Stomach (tissue), 8 donors: ENCODE measurements at regions not wholly inside any gene's neighbourhood (a gene's known extent, or its start where the extent isn't known, plus 50 kb on each side); places are given as distances from the start of the nearest gene placed in this dataset.
"Not testable (repeated sequence)": the region's sequence is repeated elsewhere in the genome, so short reads cannot be mapped to it uniquely, and the experiment has no call there.

ENCODE experiments used
- DNase-seq, 2 donors: peaks; one replicate each; pipeline versions ENCODE4 v3.0.0 to v3.0.0-alpha.2; 2013 to 2019
- H3K27ac ChIP-seq, 5 donors: fragments of 200-600 bp in 4 of 5; sonication (generic) in 4 of 5; one replicate each; pipeline ENCODE4 v1.5.1; 2013 to 2019; ENCODE audit warnings: mild to moderate bottlenecking in 1 of 5, moderate library complexity in 1 of 5
- H3K27me3 ChIP-seq, 3 donors: fragments of 200-600 bp; sonication (generic); one replicate each; pipeline ENCODE4 v1.5.1; 2017 to 2019; ENCODE audit warnings: mixed run types in 1 of 3
- H3K36me3 ChIP-seq, 4 donors: fragments of 200-600 bp; sonication (generic); 1 replicate in 3 of 4; 2 replicates in 1 of 4; pipeline ENCODE4 v1.5.1; 2016 to 2019
- H3K4me1 ChIP-seq, 4 donors: fragments of 200-600 bp; sonication (generic); one replicate each; pipeline ENCODE4 v1.5.1; 2016 to 2019
- H3K4me3 ChIP-seq, 4 donors: fragments of 200-600 bp; sonication (generic) in 3 of 4; one replicate each; pipeline ENCODE4 v1.5.1; 2016 to 2019; ENCODE audit warnings: mild to moderate bottlenecking in 1 of 4
- H3K9me3 ChIP-seq, 4 donors: fragments of 200-600 bp; sonication (generic); one replicate each; pipeline ENCODE4 v1.5.1; 2016 to 2019
- CTCF ChIP-seq, 7 experiments: fragments of 450-650 bp in 4 of 7; fragments of 200-600 bp in 3 of 7; sonication (generic) in 3 of 7; IDR thresholded peaks; one replicate each; pipeline ENCODE4 v1.5.1; 2016 to 2019; ENCODE audit warnings: antibody characterized with exemption in 7 of 7, control low read depth in 2 of 7, mild to moderate bottlenecking in 1 of 7
- EP300 ChIP-seq: sonication (generic); formaldehyde crosslinking; IDR thresholded peaks from one replicate; pipeline ENCODE4 v1.6.1; 2017; ENCODE audit warnings: antibody characterized with exemption
- POLR2A ChIP-seq, 4 donors: fragments of 450-650 bp; IDR thresholded peaks; one replicate each; pipeline ENCODE4 v1.6.1; 2016; ENCODE audit warnings: antibody characterized with exemption in 4 of 4, control low read depth in 2 of 4, mild to moderate bottlenecking in 1 of 4, moderate library complexity in 1 of 4
- POLR2AphosphoS5 ChIP-seq, 3 donors: sonication (generic); formaldehyde crosslinking; IDR thresholded peaks; one replicate each; pipeline ENCODE4 v1.6.1; 2016; ENCODE audit warnings: antibody characterized with exemption in 3 of 3
- WGBS, 5 donors: extraction: QIAGEN DNeasy Blood & Tissue Kit in 3 of 5; methylation state at CpG; one replicate each; pipeline versions ENCODE4 v1.1.5 to v1.1.7; 2013 to 2018; 5-methylcytosine and 5-hydroxymethylcytosine counted together
- intact Hi-C: fragments of 100-400 bp; cut with DNase I; formaldehyde crosslinking; loops from one replicate; pipeline ENCODE4 v1.15.1; 2023; ENCODE audit warnings: low total_unique reads
- donor health status: healthy with polysubstance abuse.
- donor health status: Bipolar disorder and iron deficiency.
- donor health status: healthy.

DNA sequence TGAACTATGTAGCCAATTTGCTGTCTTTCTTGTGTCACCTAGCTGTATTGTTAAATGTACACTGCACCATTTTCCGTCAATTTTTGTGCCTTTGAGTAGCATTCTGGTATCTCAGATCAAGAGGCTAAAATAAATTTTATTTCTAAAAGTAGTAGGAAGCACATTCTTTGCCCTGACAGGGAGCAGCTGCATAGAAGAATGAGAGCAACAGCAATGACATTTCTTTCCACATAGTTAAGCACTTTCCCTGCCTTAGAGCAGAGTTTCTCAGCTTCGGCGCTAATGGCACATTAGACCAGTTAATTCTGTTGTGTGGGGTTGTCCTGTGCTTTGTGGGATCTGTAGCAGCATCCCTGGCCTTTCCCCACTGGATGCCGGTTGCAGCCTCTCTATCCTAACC lies 173.9 kb downstream of the CHIC2 start:
- 75 to 93% (median 80%) methylated on average over 4 of the region's 4 CpGs for WGBS, 5 donors
- intact Hi-C loops, result no loop called here

GRCh38 chr4:53889326-53890055 lies 174.9 kb downstream of the CHIC2 start:
- WGBS, 5 donors, result 41 to 57% (median 45%) methylated on average over 6 of the region's 6 CpGs
- TF ChIP-seq CTCF (IDR thresholded peaks at IDR 0.05) (no peak), EP300 (no peak), POLR2AphosphoS5 (IDR thresholded peaks at IDR 0.05) (no peak), POLR2A (IDR thresholded peaks at IDR 0.05) (no peak)
- Histone ChIP-seq H3K4me3 (no peak overlapping the region), H3K27ac (peak overlapping the region in 4 of 5 donors; percentile 6 to 45 (median 40)), H3K27me3 (no peaks in the 10 kb centered on the region), H3K36me3 (no peaks in the 10 kb centered on the region), H3K4me1 (peaks cover 0 to 4% (median 0%) of the 10 kb centered on the region in 4 donors), H3K9me3 (no peaks in the 10 kb centered on the region)
- DNase-seq, result peak in 1 of 2 donors; percentile 79
- intact Hi-C loops, result no loop called here

More for the DNA sequence above, 173.9 kb downstream of the CHIC2 start:
- DNase-seq, result peak in 1 of 2 donors; percentile 55
- Histone ChIP-seq H3K9me3 (no peaks in the 10 kb centered on the region), H3K27ac (peak overlapping the region in 2 of 5 donors; percentile 23 to 39), H3K27me3 (no peaks in the 10 kb centered on the region), H3K4me1 (peaks cover 0 to 4% (median 0%) of the 10 kb centered on the region in 4 donors), H3K4me3 (no peak overlapping the region), H3K36me3 (no peaks in the 10 kb centered on the region)
- TF ChIP-seq EP300 (no peak), CTCF (IDR thresholded peaks at IDR 0.05) (no peak), POLR2A (IDR thresholded peaks at IDR 0.05) (no peak), POLR2AphosphoS5 (IDR thresholded peaks at IDR 0.05) (no peak)

GRCh38 chr4:53886090-53886489 lies 178.3 kb downstream of the CHIC2 start:
- TF ChIP-seq POLR2A (IDR thresholded peaks at IDR 0.05) (no peak), EP300 (no peak), CTCF (IDR thresholded peaks at IDR 0.05) (no peak), POLR2AphosphoS5 (IDR thresholded peaks at IDR 0.05) (no peak)
- no peak overlapping the region for H3K4me3 ChIP-seq
- peaks cover 0 to 4% (median 0%) of the 10 kb centered on the region in 4 donors for H3K4me1 ChIP-seq
- no peaks in the 10 kb centered on the region for H3K9me3 ChIP-seq
- intact Hi-C loops, result no loop called here
- WGBS, 5 donors, result 26 to 53% (median 31%) methylated on average over 2 of the region's 2 CpGs
- H3K36me3 ChIP-seq, result no peaks in the 10 kb centered on the region
- DNase-seq, result peak in 1 of 2 donors; percentile 35
- no peaks in the 10 kb centered on the region for H3K27me3 ChIP-seq
- no peak overlapping the region for H3K27ac ChIP-seq

GRCh38 chr4:53885668-53886067 lies 178.7 kb downstream of the CHIC2 start:
- no peaks in the 10 kb centered on the region for H3K27me3 ChIP-seq
- H3K36me3 ChIP-seq, result no peaks in the 10 kb centered on the region
- TF ChIP-seq CTCF (IDR thresholded peaks at IDR 0.05) (no peak), POLR2AphosphoS5 (IDR thresholded peaks at IDR 0.05) (no peak), EP300 (no peak), POLR2A (IDR thresholded peaks at IDR 0.05) (no peak)
- H3K4me3 ChIP-seq, result no peak overlapping the region
- H3K9me3 ChIP-seq, result no peaks in the 10 kb centered on the region
- no peak for DNase-seq
- H3K27ac ChIP-seq, result no peak overlapping the region
- WGBS, 5 donors, result 63 to 69% (median 66%) methylated on average over 1 to 2 of the region's 2 CpGs
- peaks cover 0 to 4% (median 0%) of the 10 kb centered on the region in 4 donors for H3K4me1 ChIP-seq
- intact Hi-C loops, result no loop called here

DNA sequence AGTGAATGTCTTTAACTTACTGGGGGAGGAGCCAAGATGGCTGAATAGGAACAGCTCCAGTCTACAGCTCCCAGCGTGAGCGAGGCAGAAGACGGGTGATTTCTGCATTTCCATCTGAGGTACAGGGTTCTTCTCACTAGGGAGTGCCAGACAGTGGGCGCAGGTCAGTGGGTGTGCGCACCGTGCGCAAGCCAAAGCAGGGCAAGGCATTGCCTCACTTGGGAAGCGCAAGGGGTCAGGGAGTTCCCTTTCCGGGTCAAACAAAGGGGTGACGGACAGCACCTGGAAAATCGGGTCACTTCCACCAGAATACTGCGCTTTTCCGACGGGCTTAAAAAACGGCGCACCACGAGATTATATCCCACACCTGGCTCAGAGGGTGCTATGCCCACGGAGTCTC lies 187.3 kb downstream of the CHIC2 start:
- intact Hi-C loops, H3K27me3 ChIP-seq, H3K27ac ChIP-seq, H3K4me3 ChIP-seq, DNase-seq, H3K4me1 ChIP-seq, H3K36me3 ChIP-seq, H3K9me3 ChIP-seq: not testable (repeated sequence)
- WGBS, 5 donors, result 79 to 92% (median 87%) methylated on average over 12 to 17 of the region's 18 CpGs
